KBM-7 (cell line): ENCODE measurements at regions not wholly inside any gene's neighbourhood (a gene's known extent, or its start where the extent isn't known, plus 50 kb on each side); places are given as distances from the start of the nearest gene placed in this dataset.

Experiments used
- DNase-seq: peaks from one replicate; pipeline ENCODE4 v3.0.0-alpha.2; 2015
- in situ Hi-C: fragments of 300-500 bp; cut with MboI; formaldehyde crosslinking; loops from 2 replicates; pipeline ENCODE4 v1.14.3; 2020; ENCODE audit warnings: low sequenced_read_pairs, low pct_unique_long_range_greater_than_20kb, mixed read lengths

- no peak for DNase-seq
- in situ Hi-C loops = no loop called here
These were observed 78.8 kb upstream of the MAST4 start for GRCh38 chr5:66517351-66517750.

- in situ Hi-C loops = no loop called here
- no peak for DNase-seq
These were observed 78.1 kb upstream of the MAST4 start for GRCh38 chr5:66518052-66518451.

DNA sequence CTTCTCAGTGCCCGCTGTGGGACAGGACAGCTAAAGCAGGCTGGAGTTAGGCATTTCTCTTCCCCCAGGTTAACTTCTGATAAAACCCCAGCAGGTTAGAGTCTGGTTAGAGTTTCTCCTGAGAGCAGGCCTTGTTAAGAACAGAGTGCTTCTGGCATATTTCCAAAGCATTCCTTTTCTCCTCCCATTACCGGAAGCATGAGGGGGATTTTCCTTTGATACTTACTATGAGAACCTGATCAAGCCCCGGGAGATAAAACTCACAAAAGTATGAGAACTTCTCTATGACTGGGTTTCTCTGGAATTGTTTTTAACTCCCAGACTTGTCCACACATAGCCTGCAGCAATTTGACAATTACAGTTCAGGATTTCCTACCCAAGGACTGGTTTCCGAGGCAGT is 77.4 kb upstream of the MAST4 start:
- in situ Hi-C loops = no loop called here
- no peak for DNase-seq

GRCh38 chr5:66519626-66520025 is 76.6 kb upstream of the MAST4 start:
- DNase-seq = no peak
- in situ Hi-C loops = no loop called here

DNA sequence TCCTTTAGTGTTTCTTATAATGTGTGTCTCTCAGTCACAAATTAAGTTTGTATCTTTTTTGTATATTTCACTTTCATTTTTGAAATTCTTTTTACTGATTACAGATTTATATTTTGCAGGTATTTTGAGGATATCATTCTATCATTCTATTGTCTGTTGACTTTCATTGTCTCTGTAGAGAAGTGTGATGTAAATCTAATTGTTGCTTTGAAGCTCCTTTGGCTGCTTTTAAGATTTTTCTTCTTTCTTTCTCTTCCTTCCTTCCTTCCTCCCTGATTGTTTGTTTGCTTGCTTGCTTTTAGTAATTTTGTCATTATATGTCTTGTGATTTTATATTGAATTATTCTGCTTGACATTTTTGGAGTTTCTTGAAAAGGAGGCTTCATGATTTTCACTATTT is 75.3 kb upstream of the MAST4 start:
- in situ Hi-C loops = no loop called here
- no peak for DNase-seq

- no peak for DNase-seq
- in situ Hi-C loops = no loop called here
These were observed 68.6 kb upstream of the MAST4 start for GRCh38 chr5:66527478-66528035.

DNA sequence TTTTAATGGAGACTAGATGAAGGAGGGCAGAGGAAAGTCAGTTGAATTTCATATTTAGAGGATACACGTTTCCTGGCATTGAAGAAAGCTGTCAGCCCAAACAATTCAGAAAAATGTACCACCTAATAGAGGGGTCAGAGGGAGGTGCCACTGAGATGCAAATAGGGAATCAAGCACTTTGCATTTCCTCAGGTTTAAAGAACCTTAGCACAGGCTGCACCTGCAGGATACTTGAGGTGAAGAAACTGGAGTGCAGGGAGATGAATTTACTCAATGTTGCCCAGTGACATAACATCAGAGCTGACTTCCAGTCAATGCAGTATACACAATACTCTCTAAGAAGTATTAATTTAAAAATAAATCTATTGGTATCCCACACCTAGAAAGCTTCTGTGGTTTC is 67.0 kb upstream of the MAST4 start:
- in situ Hi-C loops = no loop called here
- DNase-seq = no peak

GRCh38 chr5:66529704-66530103 is 66.5 kb upstream of the MAST4 start:
- in situ Hi-C loops = no loop called here

GRCh38 chr5:66538126-66538525 is 58.1 kb upstream of the MAST4 start:
- in situ Hi-C loops = no loop called here
- no peak for DNase-seq

More at GRCh38 chr5:66529704-66530103, 66.5 kb upstream of the MAST4 start:
- DNase-seq = no peak

- DNase-seq = no peak
- in situ Hi-C loops = no loop called here
These were observed 57.7 kb upstream of the MAST4 start for GRCh38 chr5:66538531-66538930.

- no peak for DNase-seq
- in situ Hi-C loops = no loop called here
These were observed 56.1 kb upstream of the MAST4 start for GRCh38 chr5:66540078-66540477.

DNA sequence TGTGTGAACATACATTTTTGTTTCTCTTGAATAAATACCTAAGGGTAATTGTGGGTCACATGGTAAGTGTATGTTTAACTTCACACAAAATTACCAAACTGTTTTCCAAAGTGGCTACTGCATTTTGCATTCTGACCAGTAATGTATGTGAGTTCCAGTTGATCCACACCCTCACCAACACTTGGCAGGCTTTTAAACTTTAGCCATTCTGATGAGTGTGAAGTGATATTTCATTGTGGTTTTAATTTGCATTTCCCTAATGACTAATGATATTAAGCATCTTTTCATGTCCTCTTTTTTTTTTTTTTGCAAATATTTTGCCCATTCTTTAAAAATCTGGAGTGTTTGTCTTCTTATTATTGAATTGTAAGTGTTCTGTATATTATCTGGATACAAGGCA is 53.5 kb upstream of the MAST4 start:
- in situ Hi-C loops = no loop called here
- DNase-seq = no peak
